ENCODE measurements at regions not wholly inside any gene's neighbourhood (a gene's known extent, or its start where the extent isn't known, plus 50 kb on each side); places are given as distances from the start of the nearest gene placed in this dataset.
"Not testable (repeated sequence)": the region's sequence is repeated elsewhere in the genome, so short reads cannot be mapped to it uniquely, and the experiment has no call there.

DNA sequence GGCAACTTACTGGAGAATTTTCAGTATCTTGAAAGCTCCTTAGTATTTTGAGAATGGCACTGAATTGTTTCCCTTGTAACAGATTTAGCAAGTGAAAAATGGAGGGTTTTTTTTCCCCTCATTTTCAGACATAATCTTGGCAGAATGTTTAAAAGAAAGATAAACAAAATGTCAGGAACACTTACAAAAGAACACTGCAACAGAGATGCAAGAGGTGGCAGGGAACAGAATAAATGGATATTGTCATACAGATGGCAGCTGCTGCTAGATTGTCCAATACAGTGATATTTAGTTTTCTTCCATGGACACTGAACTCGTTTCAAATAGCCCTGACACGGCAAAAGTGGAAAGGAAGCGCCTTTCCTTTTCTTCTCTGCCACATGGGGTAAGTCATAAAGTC, 76.9 kb upstream of the ZNF608 start:
- TF ChIP-seq JUND (IDR thresholded peaks at IDR 0.05; ENCODE audit: low read depth) = no peak
- in situ Hi-C loops (cut with HindIII; ENCODE audit: low pct_unique_long_range_greater_than_20kb, low sequenced_read_pairs) = no loop called here
- DNase-seq (ENCODE audit: low read depth in 1 of 2, low spot score in 1 of 2) = no peak

DNA sequence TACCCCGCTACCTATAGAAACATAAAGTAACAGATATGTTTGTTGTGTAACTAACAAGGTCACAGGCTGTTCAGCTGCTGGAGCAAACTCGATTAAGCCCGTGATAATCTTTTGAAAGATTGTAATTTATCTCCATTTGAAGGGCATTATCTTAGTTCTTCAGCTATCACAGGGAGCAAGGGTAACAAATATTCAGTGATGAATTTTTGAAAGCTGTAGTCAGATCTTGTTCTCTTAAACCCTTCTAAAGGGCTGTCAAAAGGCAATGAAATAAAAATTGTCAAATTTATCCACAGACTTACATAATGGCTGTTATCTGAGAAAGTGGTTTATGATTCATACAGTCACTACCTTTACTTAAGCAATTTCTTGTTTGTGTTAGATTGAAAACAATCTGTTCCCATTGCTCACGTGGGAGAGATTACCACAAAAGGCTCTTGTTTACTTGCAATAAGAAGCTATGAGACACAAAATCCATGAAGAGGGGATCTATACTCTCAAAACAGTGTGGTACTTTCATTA, 78.3 kb upstream of the ZNF608 start:
- DNase-seq (ENCODE audit: low read depth in 1 of 2, low spot score in 1 of 2) = no peak
- in situ Hi-C loops (cut with HindIII; ENCODE audit: low pct_unique_long_range_greater_than_20kb, low sequenced_read_pairs) = no loop called here
- TF ChIP-seq JUND (IDR thresholded peaks at IDR 0.05; ENCODE audit: low read depth) = no peak

GRCh38 chr5:124825250-124825982, 79.0 kb upstream of the ZNF608 start:
- no peak for TF ChIP-seq JUND (IDR thresholded peaks at IDR 0.05; ENCODE audit: low read depth)
- in situ Hi-C loops (cut with HindIII; ENCODE audit: low pct_unique_long_range_greater_than_20kb, low sequenced_read_pairs) = no loop called here
- no peak for DNase-seq (ENCODE audit: low read depth in 1 of 2, low spot score in 1 of 2)

DNA sequence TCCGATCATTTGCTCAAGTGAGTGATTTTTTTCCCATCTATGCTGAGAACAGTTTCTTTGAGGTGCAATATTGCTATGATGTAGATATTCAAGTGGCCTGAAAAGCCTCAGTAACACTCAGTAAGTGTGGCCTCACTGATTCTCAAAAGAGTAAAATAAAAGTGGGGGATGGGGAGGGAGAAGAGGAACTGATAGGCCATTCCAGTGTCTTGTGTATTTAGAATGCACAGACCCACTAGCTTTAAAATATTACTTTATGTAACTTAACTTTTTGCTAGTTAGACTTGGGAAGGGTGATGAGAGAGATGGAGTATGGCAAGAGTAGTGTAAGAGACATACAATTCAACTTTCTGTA, 79.5 kb upstream of the ZNF608 start:
- in situ Hi-C loops (cut with HindIII; ENCODE audit: low pct_unique_long_range_greater_than_20kb, low sequenced_read_pairs) = no loop called here
- DNase-seq (ENCODE audit: low read depth in 1 of 2, low spot score in 1 of 2) = no peak
- no peak for TF ChIP-seq JUND (IDR thresholded peaks at IDR 0.05; ENCODE audit: low read depth)

GRCh38 chr5:124828731-124829234, 82.3 kb upstream of the ZNF608 start:
- in situ Hi-C loops (cut with HindIII; ENCODE audit: low pct_unique_long_range_greater_than_20kb, low sequenced_read_pairs) = no loop called here
- no peak for TF ChIP-seq JUND (IDR thresholded peaks at IDR 0.05; ENCODE audit: low read depth)
- DNase-seq (ENCODE audit: low read depth in 1 of 2, low spot score in 1 of 2) = no peak

GRCh38 chr5:124831687-124832240, 85.3 kb upstream of the ZNF608 start:
- in situ Hi-C loops (cut with HindIII; ENCODE audit: low pct_unique_long_range_greater_than_20kb, low sequenced_read_pairs) = no loop called here
- TF ChIP-seq JUND (IDR thresholded peaks at IDR 0.05; ENCODE audit: low read depth) = no peak
- no peak for DNase-seq (ENCODE audit: low read depth in 1 of 2, low spot score in 1 of 2)

DNA sequence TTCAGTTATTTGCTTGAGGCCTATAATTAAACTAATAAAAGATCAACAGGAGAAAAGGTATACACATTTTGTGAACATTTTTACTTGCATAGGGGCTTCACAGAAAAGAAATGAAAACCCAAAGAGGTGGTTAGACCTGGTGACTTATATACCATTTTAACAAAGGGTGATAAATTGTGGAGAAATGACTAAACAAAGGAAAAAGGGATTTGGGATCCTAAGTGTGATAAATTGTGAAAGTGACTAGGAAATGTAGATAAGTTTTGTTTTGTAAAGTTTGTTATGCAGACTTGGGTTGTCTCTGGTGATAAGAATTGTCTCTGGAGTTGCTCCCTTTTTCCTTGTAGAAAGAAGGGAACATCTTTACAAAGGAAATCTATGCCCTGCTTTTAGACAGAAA, 86.1 kb upstream of the ZNF608 start:
- no peak for TF ChIP-seq JUND (IDR thresholded peaks at IDR 0.05; ENCODE audit: low read depth)
- no peak for DNase-seq (ENCODE audit: low read depth in 1 of 2, low spot score in 1 of 2)
- in situ Hi-C loops (cut with HindIII; ENCODE audit: low pct_unique_long_range_greater_than_20kb, low sequenced_read_pairs) = no loop called here

- DNase-seq (ENCODE audit: low read depth in 1 of 2, low spot score in 1 of 2); in situ Hi-C loops (cut with HindIII; ENCODE audit: low pct_unique_long_range_greater_than_20kb, low sequenced_read_pairs): not testable (repeated sequence)
Observed at GRCh38 chr5:124836314-124836713, 89.9 kb upstream of the ZNF608 start.

GRCh38 chr5:124839371-124839998, 93.0 kb upstream of the ZNF608 start:
- in situ Hi-C loops (cut with HindIII; ENCODE audit: low pct_unique_long_range_greater_than_20kb, low sequenced_read_pairs) = no loop called here
- no peak for TF ChIP-seq JUND (IDR thresholded peaks at IDR 0.05; ENCODE audit: low read depth)
- DNase-seq (ENCODE audit: low read depth in 1 of 2, low spot score in 1 of 2) = no peak

DNA sequence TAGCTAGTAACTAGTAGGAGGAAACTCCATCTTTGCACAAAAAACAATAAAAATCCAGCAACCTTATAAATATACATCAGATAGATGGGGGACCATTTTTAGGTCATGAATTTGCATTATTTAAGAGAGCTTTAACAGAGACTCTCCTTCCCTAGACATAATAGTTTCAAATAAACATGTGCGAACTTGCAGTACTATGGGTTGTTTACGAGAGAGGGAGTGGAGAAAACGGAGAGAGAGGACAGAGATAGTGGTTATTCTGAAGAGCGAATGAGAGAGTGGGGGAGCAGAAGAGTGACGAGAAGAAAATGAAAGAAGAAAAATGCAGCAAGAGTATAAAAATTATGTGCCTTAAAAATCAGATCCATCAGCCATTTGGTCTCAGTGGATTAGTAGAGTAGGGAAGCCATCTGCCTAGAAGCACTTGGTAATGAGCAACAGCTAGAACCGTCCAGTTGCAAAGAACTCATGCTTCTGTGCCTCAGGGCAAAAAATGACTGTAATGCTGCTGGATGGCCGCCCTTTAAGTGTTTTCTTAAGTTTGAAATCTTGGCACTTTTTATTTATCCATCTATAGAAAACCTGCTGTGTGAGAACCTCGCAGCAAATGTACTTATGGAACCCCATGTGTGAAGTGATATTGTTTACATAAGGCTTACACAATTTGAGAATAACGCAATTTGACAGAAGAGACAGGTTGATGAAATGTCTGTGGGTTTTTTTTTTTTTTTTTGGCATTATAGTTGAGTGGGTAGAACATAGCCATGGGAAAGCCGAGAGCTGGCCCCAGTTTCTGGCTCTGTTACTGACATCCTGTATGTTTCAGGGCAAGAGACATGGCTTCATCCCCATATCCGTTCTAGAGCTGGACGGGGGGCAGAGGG, 95.6 kb upstream of the ZNF608 start:
- TF ChIP-seq JUND (IDR thresholded peaks at IDR 0.05; ENCODE audit: low read depth) = peak; percentile 8; the same call in 1 of the 2 replicates
- DNase-seq (ENCODE audit: low read depth in 1 of 2, low spot score in 1 of 2) = peak; percentile 23 to 87
- in situ Hi-C loops (cut with HindIII; ENCODE audit: low pct_unique_long_range_greater_than_20kb, low sequenced_read_pairs) = no loop called here

GRCh38 chr5:124842725-124843595, 96.5 kb upstream of the ZNF608 start:
- in situ Hi-C loops (cut with HindIII; ENCODE audit: low pct_unique_long_range_greater_than_20kb, low sequenced_read_pairs) = no loop called here
- no peak for TF ChIP-seq JUND (IDR thresholded peaks at IDR 0.05; ENCODE audit: low read depth)
- DNase-seq (ENCODE audit: low read depth in 1 of 2, low spot score in 1 of 2) = no peak

GRCh38 chr5:124843596-124843899, 97.1 kb upstream of the ZNF608 start:
- in situ Hi-C loops (cut with HindIII; ENCODE audit: low pct_unique_long_range_greater_than_20kb, low sequenced_read_pairs) = no loop called here
- no peak for DNase-seq (ENCODE audit: low read depth in 1 of 2, low spot score in 1 of 2)
- no peak for TF ChIP-seq JUND (IDR thresholded peaks at IDR 0.05; ENCODE audit: low read depth)
